PC-9 (cell line): ENCODE measurements at regions not wholly inside any gene's neighbourhood (a gene's known extent, or its start where the extent isn't known, plus 50 kb on each side); places are given as distances from the start of the nearest gene placed in this dataset.

Experiments
- BruUV-seq: library from RNA; stranded (reverse); fragments of 400-500 nt; replicated peaks from 2 replicates; lab custom pipeline; 2021; lab: Mats Ljungman, UMichigan
- CTCF ChIA-PET: fragments of 300-600 bp; sonication (Branson Sonifier 250); formaldehyde crosslinking; loops from one replicate; lab custom pipeline; 2022; ENCODE audit warnings: antibody characterized with exemption; lab: Charles Lee
- POLR2A ChIA-PET: fragments of 300-600 bp; sonication (Branson Sonifier 250); formaldehyde crosslinking; loops from one replicate; lab custom pipeline; 2022; ENCODE audit warnings: antibody characterized with exemption; ENCODE audit not compliant: unreplicated experiment; lab: Charles Lee
- DNase-seq, 2 experiments: peaks; one replicate each; pipeline versions ENCODE4 v3.0.0 to v3.0.0-alpha.2; 2015 to 2022; ENCODE audit warnings: mixed read lengths in 1 of 2
- H2AFZ ChIP-seq: fragments of 200-600 bp; sonication (generic); 2 replicates; pipeline ENCODE4 v1.8.1; 2017; ENCODE audit warnings: antibody characterized with exemption
- H3F3A ChIP-seq: fragments of 200-600 bp; sonication (generic); 2 replicates; pipeline ENCODE4 v1.8.1; 2017; ENCODE audit warnings: antibody characterized with exemption, mild to moderate bottlenecking, low read depth; ENCODE audit not compliant: insufficient read depth
- H3K27ac ChIP-seq: fragments of 200-600 bp; sonication (generic); 2 replicates; pipeline ENCODE4 v1.6.1; 2016; ENCODE audit warnings: mixed run types
- H3K27me3 ChIP-seq: fragments of 200-600 bp; sonication (generic); 2 replicates; pipeline ENCODE4 v1.6.1; 2016; ENCODE audit warnings: low read depth, mixed run types; ENCODE audit not compliant: insufficient read depth
- H3K36me3 ChIP-seq: fragments of 200-600 bp; sonication (generic); 2 replicates; pipeline ENCODE4 v1.6.1; 2016; ENCODE audit warnings: low read depth, mixed run types
- H3K4me1 ChIP-seq: fragments of 200-600 bp; sonication (generic); replicated peaks from 2 replicates; pipeline ENCODE4 v1.6.1; 2016; ENCODE audit warnings: mixed run types; ENCODE audit not compliant: insufficient read depth
- H3K4me2 ChIP-seq: fragments of 200-600 bp; sonication (generic); 2 replicates; pipeline ENCODE4 v1.6.1; 2017; ENCODE audit warnings: mixed run types
- H3K4me3 ChIP-seq: fragments of 200-600 bp; sonication (generic); 2 replicates; pipeline ENCODE4 v1.6.1; 2016; ENCODE audit warnings: mixed run types
- H3K79me2 ChIP-seq: fragments of 200-600 bp; sonication (generic); 2 replicates; pipeline ENCODE4 v1.6.1; 2017; ENCODE audit warnings: low read depth, mixed run types
- H3K9me2 ChIP-seq: fragments of 200-600 bp; sonication (generic); 2 replicates; pipeline ENCODE4 v1.8.1; 2017; ENCODE audit warnings: mild to moderate bottlenecking; ENCODE audit not compliant: insufficient read depth
- H3K9me3 ChIP-seq: fragments of 200-600 bp; sonication (generic); 2 replicates; pipeline ENCODE4 v1.8.1; 2016; ENCODE audit warnings: low read depth; ENCODE audit not compliant: insufficient read depth
- H4K20me1 ChIP-seq: fragments of 200-600 bp; sonication (generic); 2 replicates; pipeline ENCODE4 v1.8.1; 2017; ENCODE audit not compliant: insufficient read depth
- CTCF ChIP-seq: fragments of 200-600 bp; sonication (generic); conservative IDR thresholded peaks from 2 replicates; pipeline ENCODE4 v1.6.1; 2017; ENCODE audit warnings: mixed run types, antibody characterized with exemption, mild to moderate bottlenecking, moderate library complexity
- EZH2 ChIP-seq: fragments of 200-600 bp; sonication (generic); IDR thresholded peaks from 2 replicates; pipeline ENCODE4 v1.8.0; 2017; ENCODE audit warnings: antibody characterized with exemption, low read depth
- intact Hi-C: fragments of 100-400 bp; cut with micrococcal nuclease; formaldehyde crosslinking; loops from one replicate; pipeline ENCODE4 v1.10.0; 2022; ENCODE audit not compliant: unreplicated experiment

GRCh38 chr21:35210093-35210492 is 161.0 kb upstream of the RUNX1 start:
- Histone ChIP-seq H3F3A (no peaks in the 10 kb centered on the region), H3K27ac (no peak overlapping the region), H4K20me1 (no peaks in the 10 kb centered on the region), H3K4me2 (no peak overlapping the region), H3K9me3 (no peaks in the 10 kb centered on the region; the same call in 1 of the 2 replicates), H3K4me1 (peaks cover 3% of the 10 kb centered on the region), H3K27me3 (no peaks in the 10 kb centered on the region), H3K4me3 (no peak overlapping the region), H3K36me3 (no peaks in the 10 kb centered on the region), H3K9me2 (no peaks in the 10 kb centered on the region), H3K79me2 (no peaks in the 10 kb centered on the region), H2AFZ (no peak overlapping the region)
- ChIA-PET POLR2A (no interaction called here), CTCF (no interaction called here)
- intact Hi-C loops = no loop called here
- TF ChIP-seq EZH2 (no peak), CTCF (no peak)
- BruUV-seq = no TSS peak
- no peak for DNase-seq

- no peak overlapping the region for H2AFZ ChIP-seq
- POLR2A ChIA-PET = no interaction called here
These were observed 159.9 kb upstream of the RUNX1 start for GRCh38 chr21:35208810-35209517.

GRCh38 chr21:35208104-35208503 is 159.0 kb upstream of the RUNX1 start:
- H3K9me2 ChIP-seq = no peaks in the 10 kb centered on the region
- no TSS peak for BruUV-seq
- H3K27me3 ChIP-seq = no peaks in the 10 kb centered on the region
- H4K20me1 ChIP-seq = no peaks in the 10 kb centered on the region
- H3K4me2 ChIP-seq = no peak overlapping the region
- no peaks in the 10 kb centered on the region; the same call in 1 of the 2 replicates for H3K9me3 ChIP-seq
- POLR2A ChIA-PET = no interaction called here
- no peak overlapping the region for H3K4me3 ChIP-seq
- no peak overlapping the region for H2AFZ ChIP-seq
- no peaks in the 10 kb centered on the region for H3K36me3 ChIP-seq
- TF ChIP-seq EZH2 (no peak), CTCF (no peak)
- DNase-seq = no peak
- H3K27ac ChIP-seq = no peak overlapping the region
- CTCF ChIA-PET = interaction anchor here (0.6 kb wide), 1 partner anchor 856 kb away, joined by 5 read pairs; no protein-coding TSS in a partner anchor
- H3K4me1 ChIP-seq = no peaks in the 10 kb centered on the region; the same call in 1 of the 2 replicates
- no peaks in the 10 kb centered on the region for H3K79me2 ChIP-seq
- intact Hi-C loops = no loop called here
- no peaks in the 10 kb centered on the region for H3F3A ChIP-seq

More at GRCh38 chr21:35208810-35209517, 159.9 kb upstream of the RUNX1 start:
- Histone ChIP-seq H3K27me3 (no peaks in the 10 kb centered on the region), H3K79me2 (no peaks in the 10 kb centered on the region), H3K4me3 (no peak overlapping the region), H3K9me3 (no peaks in the 10 kb centered on the region; the same call in 1 of the 2 replicates), H3K36me3 (no peaks in the 10 kb centered on the region), H3K9me2 (no peaks in the 10 kb centered on the region), H4K20me1 (no peaks in the 10 kb centered on the region), H3F3A (no peaks in the 10 kb centered on the region), H3K4me2 (no peak overlapping the region), H3K4me1 (no peaks in the 10 kb centered on the region; the same call in 1 of the 2 replicates), H3K27ac (no peak overlapping the region)
- intact Hi-C loops = no loop called here
- DNase-seq = no peak
- TF ChIP-seq EZH2 = no peak
- no peak for TF ChIP-seq CTCF
- CTCF ChIA-PET = no interaction called here
- BruUV-seq = no TSS peak
